HEK293 (cell line): ENCODE measurements at regions not wholly inside any gene's neighbourhood (a gene's known extent, or its start where the extent isn't known, plus 50 kb on each side); places are given as distances from the start of the nearest gene placed in this dataset.

Source experiments
- ZEB2 ChIP-seq: fragments of 450-650 bp; formaldehyde crosslinking; IDR thresholded peaks from 2 replicates; pipeline ENCODE4 v1.5.1; 2016; ENCODE audit warnings: missing biosample characterization, missing genetic modification characterization
- ZIC2 ChIP-seq: fragments of 450-650 bp; formaldehyde crosslinking; IDR thresholded peaks from 2 replicates; pipeline ENCODE4 v1.5.1; 2016; ENCODE audit warnings: missing biosample characterization, missing genetic modification characterization
- ZNF292 ChIP-seq: fragments of 450-650 bp; formaldehyde crosslinking; IDR thresholded peaks from 2 replicates; pipeline ENCODE4 v1.5.1; 2016; ENCODE audit warnings: low read depth, missing biosample characterization, missing genetic modification characterization, borderline replicate concordance
- TF ChIP-seq, protein P1 (sequence below): fragments of 450-650 bp; formaldehyde crosslinking; optimal IDR thresholded peaks from 2 replicates; pipeline ENCODE3; 2016; ENCODE audit warnings: missing biosample characterization, mild to moderate bottlenecking, missing genetic modification characterization
- TF ChIP-seq, protein P2 (sequence below): fragments of 450-650 bp; formaldehyde crosslinking; IDR thresholded peaks from 2 replicates; pipeline ENCODE4 v1.5.1; 2016; ENCODE audit warnings: missing biosample characterization, missing genetic modification characterization

DNA sequence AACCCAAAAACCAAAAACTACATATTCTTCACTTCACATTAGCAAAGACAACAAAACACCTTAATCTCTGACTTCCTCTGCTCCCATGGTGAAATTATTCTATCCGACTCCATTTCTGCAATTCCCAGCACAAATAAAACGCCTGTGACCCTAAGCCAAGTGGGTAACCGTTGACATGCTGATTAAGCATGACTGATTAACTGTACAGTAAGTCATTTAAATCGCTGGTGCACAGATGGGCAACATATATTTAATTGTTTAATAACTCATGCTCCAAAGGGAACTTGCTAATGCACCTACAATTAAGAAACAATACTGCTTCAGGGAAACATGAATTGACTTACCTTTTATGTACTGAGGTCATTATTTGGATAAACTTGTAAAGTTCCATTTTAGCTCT, 436.7 kb downstream of the KIF2B start:
- no peak for TF ChIP-seq ZEB2 (tag by site-specific recombination)
- TF ChIP-seq, protein P1, sequence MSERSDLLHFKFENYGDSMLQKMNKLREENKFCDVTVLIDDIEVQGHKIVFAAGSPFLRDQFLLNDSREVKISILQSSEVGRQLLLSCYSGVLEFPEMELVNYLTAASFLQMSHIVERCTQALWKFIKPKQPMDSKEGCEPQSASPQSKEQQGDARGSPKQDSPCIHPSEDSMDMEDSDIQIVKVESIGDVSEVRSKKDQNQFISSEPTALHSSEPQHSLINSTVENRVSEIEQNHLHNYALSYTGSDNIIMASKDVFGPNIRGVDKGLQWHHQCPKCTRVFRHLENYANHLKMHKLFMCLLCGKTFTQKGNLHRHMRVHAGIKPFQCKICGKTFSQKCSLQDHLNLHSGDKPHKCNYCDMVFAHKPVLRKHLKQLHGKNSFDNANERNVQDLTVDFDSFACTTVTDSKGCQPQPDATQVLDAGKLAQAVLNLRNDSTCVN (tag by site-specific recombination) = no peak
- TF ChIP-seq, protein P2, sequence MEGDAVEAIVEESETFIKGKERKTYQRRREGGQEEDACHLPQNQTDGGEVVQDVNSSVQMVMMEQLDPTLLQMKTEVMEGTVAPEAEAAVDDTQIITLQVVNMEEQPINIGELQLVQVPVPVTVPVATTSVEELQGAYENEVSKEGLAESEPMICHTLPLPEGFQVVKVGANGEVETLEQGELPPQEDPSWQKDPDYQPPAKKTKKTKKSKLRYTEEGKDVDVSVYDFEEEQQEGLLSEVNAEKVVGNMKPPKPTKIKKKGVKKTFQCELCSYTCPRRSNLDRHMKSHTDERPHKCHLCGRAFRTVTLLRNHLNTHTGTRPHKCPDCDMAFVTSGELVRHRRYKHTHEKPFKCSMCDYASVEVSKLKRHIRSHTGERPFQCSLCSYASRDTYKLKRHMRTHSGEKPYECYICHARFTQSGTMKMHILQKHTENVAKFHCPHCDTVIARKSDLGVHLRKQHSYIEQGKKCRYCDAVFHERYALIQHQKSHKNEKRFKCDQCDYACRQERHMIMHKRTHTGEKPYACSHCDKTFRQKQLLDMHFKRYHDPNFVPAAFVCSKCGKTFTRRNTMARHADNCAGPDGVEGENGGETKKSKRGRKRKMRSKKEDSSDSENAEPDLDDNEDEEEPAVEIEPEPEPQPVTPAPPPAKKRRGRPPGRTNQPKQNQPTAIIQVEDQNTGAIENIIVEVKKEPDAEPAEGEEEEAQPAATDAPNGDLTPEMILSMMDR (tag by site-specific recombination) = no peak
- no peak for TF ChIP-seq ZNF292 (tag by site-specific recombination)
- TF ChIP-seq ZIC2 (tag by site-specific recombination) = no peak
